ENCODE measurements at regions not wholly inside any gene's neighbourhood (a gene's known extent, or its start where the extent isn't known, plus 50 kb on each side); places are given as distances from the start of the nearest gene placed in this dataset.

GRCh38 chr2:30048636-30049175 lies 98.1 kb upstream of the YPEL5 start:
- DNase-seq = no peak

GRCh38 chr2:30055548-30055947 lies 91.3 kb upstream of the YPEL5 start:
- DNase-seq = no peak

- DNase-seq = no peak
Measured at GRCh38 chr2:30060562-30060961, 86.2 kb upstream of the YPEL5 start.

- no peak for DNase-seq
Measured at GRCh38 chr2:30068067-30068466, 78.7 kb upstream of the YPEL5 start.

- peak; percentile 34 for DNase-seq
Measured at GRCh38 chr2:30072250-30072842, 74.5 kb upstream of the YPEL5 start.

- DNase-seq = no peak
Measured at GRCh38 chr2:30073523-30073922, 73.3 kb upstream of the YPEL5 start.

GRCh38 chr2:30074023-30074422 lies 72.8 kb upstream of the YPEL5 start:
- no peak for DNase-seq

- DNase-seq = no peak
Measured at GRCh38 chr2:30078521-30078920, 68.3 kb upstream of the YPEL5 start.

- no peak for DNase-seq
Measured at GRCh38 chr2:30084915-30085314, 61.9 kb upstream of the YPEL5 start.

- no peak for DNase-seq
Measured at GRCh38 chr2:30089171-30089570, 57.6 kb upstream of the YPEL5 start.

- no peak for DNase-seq
Measured at GRCh38 chr2:30095402-30095801, 51.4 kb upstream of the YPEL5 start.

- DNase-seq = no peak
Measured at GRCh38 chr2:30096451-30096850, 50.4 kb upstream of the YPEL5 start.

Measured in CD4-positive, alpha-beta T cell treated with Interferon gamma for 1 hour (primary cell).